PC-3 (cell line): ENCODE measurements at regions not wholly inside any gene's neighbourhood (a gene's known extent, or its start where the extent isn't known, plus 50 kb on each side); places are given as distances from the start of the nearest gene placed in this dataset.

Experiments
- EZH2phosphoT487 ChIP-seq: fragments of 300-600 bp; sonication (generic); IDR thresholded peaks from 2 replicates; pipeline ENCODE4 v1.6.1; 2018; ENCODE audit warnings: mild to moderate bottlenecking, antibody characterized with exemption, low read length, borderline replicate concordance
- TF ChIP-seq, protein P1 (sequence below): fragments of 300-600 bp; sonication (generic); conservative IDR thresholded peaks from 2 replicates; pipeline ENCODE4 v1.5.1; 2017; ENCODE audit warnings: antibody characterized with exemption, low read depth, mild to moderate bottlenecking, low read length

DNA sequence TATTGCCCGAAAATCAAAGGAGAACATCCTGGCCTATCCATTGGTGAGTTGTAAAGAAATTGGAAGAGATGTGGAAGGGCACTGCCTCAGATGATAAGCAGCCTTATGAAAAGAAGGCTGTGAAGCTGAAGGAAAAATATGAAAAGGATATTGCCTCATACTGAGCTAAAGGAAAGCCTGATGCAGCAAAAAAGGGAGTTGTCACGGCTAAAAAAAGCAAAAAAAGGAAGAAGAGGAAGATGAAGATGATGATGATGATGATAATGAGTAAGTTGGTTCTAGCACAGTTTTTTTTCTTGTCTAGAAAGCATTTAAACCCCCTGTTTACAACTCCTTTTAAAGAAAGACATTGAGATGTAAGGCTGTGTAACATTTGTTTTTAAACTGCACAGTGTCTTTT is 59.8 kb upstream of the ZBED3 start:
- TF ChIP-seq, protein P1, sequence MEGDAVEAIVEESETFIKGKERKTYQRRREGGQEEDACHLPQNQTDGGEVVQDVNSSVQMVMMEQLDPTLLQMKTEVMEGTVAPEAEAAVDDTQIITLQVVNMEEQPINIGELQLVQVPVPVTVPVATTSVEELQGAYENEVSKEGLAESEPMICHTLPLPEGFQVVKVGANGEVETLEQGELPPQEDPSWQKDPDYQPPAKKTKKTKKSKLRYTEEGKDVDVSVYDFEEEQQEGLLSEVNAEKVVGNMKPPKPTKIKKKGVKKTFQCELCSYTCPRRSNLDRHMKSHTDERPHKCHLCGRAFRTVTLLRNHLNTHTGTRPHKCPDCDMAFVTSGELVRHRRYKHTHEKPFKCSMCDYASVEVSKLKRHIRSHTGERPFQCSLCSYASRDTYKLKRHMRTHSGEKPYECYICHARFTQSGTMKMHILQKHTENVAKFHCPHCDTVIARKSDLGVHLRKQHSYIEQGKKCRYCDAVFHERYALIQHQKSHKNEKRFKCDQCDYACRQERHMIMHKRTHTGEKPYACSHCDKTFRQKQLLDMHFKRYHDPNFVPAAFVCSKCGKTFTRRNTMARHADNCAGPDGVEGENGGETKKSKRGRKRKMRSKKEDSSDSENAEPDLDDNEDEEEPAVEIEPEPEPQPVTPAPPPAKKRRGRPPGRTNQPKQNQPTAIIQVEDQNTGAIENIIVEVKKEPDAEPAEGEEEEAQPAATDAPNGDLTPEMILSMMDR, result no peak
- no peak for TF ChIP-seq EZH2phosphoT487
